HCT116 (cell line): ENCODE measurements at regions not wholly inside any gene's neighbourhood (a gene's known extent, or its start where the extent isn't known, plus 50 kb on each side); places are given as distances from the start of the nearest gene placed in this dataset.

ENCODE experiments used
- ATAC-seq: fragments of 200-7000 bp; cut with Tn5 transposase; 2 replicates; pipeline ENCODE4 v1.9.1; 2020; ENCODE audit warnings: mild to moderate bottlenecking, moderate library complexity
- BruUV-seq: library from RNA; stranded (reverse); fragments of 400-500 nt; replicated peaks from 2 replicates; lab custom pipeline; 2021; lab: Mats Ljungman, UMichigan
- CTCF ChIA-PET: fragments of 300-600 bp; sonication (Branson Sonifier 250); formaldehyde crosslinking; loops from one replicate; lab custom pipeline; 2021; ENCODE audit warnings: antibody characterized with exemption; lab: Charles Lee
- POLR2A ChIA-PET: fragments of 300-600, 350-600 bp; sonication (Branson Sonifier 250); formaldehyde crosslinking; loops from one replicate; lab custom pipeline; 2021; ENCODE audit warnings: antibody characterized with exemption; lab: Charles Lee
- RAD21 ChIA-PET, 2 experiments: fragments of 300-600 bp; sonication (Branson Sonifier 250); formaldehyde crosslinking; loops; one replicate each; lab custom pipeline; 2023; ENCODE audit warnings: low total read pairs in 2 of 2; ENCODE audit not compliant: uncharacterized antibody in 2 of 2, unreplicated experiment in 2 of 2, low non-redundant PET in 1 of 2; lab: Charles Lee
- DNase-seq: peaks from one replicate; pipeline ENCODE4 v3.0.0-alpha.2; 2010; ENCODE audit warnings: low read depth, low spot score
- H2AFZ ChIP-seq: fragments of 200-600 bp; shearing (Covaris generic), sonication (generic); 2 replicates; pipeline ENCODE4 v1.6.1; 2017; ENCODE audit warnings: low read depth, mixed run types, mixed read lengths, antibody characterized with exemption, low read length; ENCODE audit not compliant: poor library complexity, severe bottlenecking
- H3K27ac ChIP-seq: 2 replicates; pipeline ENCODE4 v1.5.1; 2012; ENCODE audit warnings: low read depth, low read length
- H3K27me3 ChIP-seq: fragments of 200-600 bp; sonication (generic); 2 replicates; pipeline ENCODE4 v1.6.1; 2016; ENCODE audit warnings: mixed run types, low read length, mixed read lengths; ENCODE audit not compliant: insufficient read depth
- H3K36me3 ChIP-seq, 2 experiments: fragments of 200-500 bp in 1 of 2; fragments of 200-600 bp in 1 of 2; sonication (Bioruptor generic) in 1 of 2; sonication (generic) in 1 of 2; 2 replicates each; pipeline versions ENCODE4 v1.5.1 to v1.6.1; 2014 to 2016; ENCODE audit warnings: low read length in 2 of 2, inconsistent platforms in 1 of 2, mixed read lengths in 1 of 2, mixed run types in 1 of 2; ENCODE audit not compliant: insufficient read depth in 2 of 2, control insufficient read depth in 1 of 2
- H3K4me1 ChIP-seq, 2 experiments: fragments of 200-600 bp in 1 of 2; sonication (generic) in 1 of 2; 2 replicates each; pipeline versions ENCODE4 v1.5.1 to v1.6.1; 2012 to 2017; ENCODE audit warnings: low read length in 2 of 2, inconsistent platforms in 1 of 2, mild to moderate bottlenecking in 1 of 2, mixed read lengths in 1 of 2, mixed run types in 1 of 2, moderate library complexity in 1 of 2; ENCODE audit not compliant: insufficient read depth in 2 of 2, control insufficient read depth in 1 of 2
- H3K4me2 ChIP-seq: fragments of 200-600 bp; sonication (generic); 2 replicates; pipeline ENCODE4 v1.6.1; 2017; ENCODE audit warnings: mixed run types, low read length, mixed read lengths
- H3K4me3 ChIP-seq, 2 experiments: fragments of 200-600 bp in 1 of 2; sonication (generic) in 1 of 2; replicated peaks in 1 of 2; 2 replicates each; pipeline ENCODE4 v1.5.1; 2011 to 2016; ENCODE audit warnings: low read length in 2 of 2, control low read depth in 1 of 2, low read depth in 1 of 2, mild to moderate bottlenecking in 1 of 2, mixed read lengths in 1 of 2, mixed run types in 1 of 2
- H3K79me2 ChIP-seq: fragments of 200-600 bp; sonication (generic); 2 replicates; pipeline ENCODE4 v1.6.1; 2017; ENCODE audit warnings: mild to moderate bottlenecking, mixed run types, low read length, moderate library complexity, mixed read lengths; ENCODE audit not compliant: insufficient read depth
- H3K9ac ChIP-seq: fragments of 200-600 bp; sonication (generic); 2 replicates; pipeline ENCODE4 v1.6.1; 2016; ENCODE audit warnings: low read length, mixed read lengths
- H3K9me2 ChIP-seq: fragments of 200-600 bp; sonication (generic), shearing (Covaris generic); 2 replicates; pipeline ENCODE4 v1.6.1; 2017; ENCODE audit warnings: mixed run types, mild to moderate bottlenecking, moderate library complexity; ENCODE audit not compliant: insufficient read depth
- H3K9me3 ChIP-seq, 2 experiments: fragments of 200-500 bp in 1 of 2; fragments of 200-600 bp in 1 of 2; sonication (Bioruptor generic) in 1 of 2; sonication (generic) in 1 of 2; 2 replicates each; pipeline ENCODE4 v1.6.1; 2014 to 2017; ENCODE audit warnings: low read length in 2 of 2, mixed read lengths in 2 of 2, inconsistent platforms in 1 of 2, low read depth in 1 of 2, mild to moderate bottlenecking in 1 of 2, mixed run types in 1 of 2, moderate library complexity in 1 of 2; ENCODE audit not compliant: control insufficient read depth in 1 of 2, insufficient read depth in 1 of 2
- H4K20me1 ChIP-seq: fragments of 200-600 bp; sonication (generic), shearing (Covaris generic); 2 replicates; pipeline ENCODE4 v1.6.1; 2017; ENCODE audit warnings: mixed run types, mild to moderate bottlenecking, moderate library complexity; ENCODE audit not compliant: insufficient read depth
- CBX3 ChIP-seq: IDR thresholded peaks from 2 replicates; pipeline ENCODE4 v1.6.1; 2012; ENCODE audit warnings: low read depth
- EGR1 ChIP-seq: IDR thresholded peaks from 2 replicates; pipeline ENCODE4 v1.6.1; 2012; ENCODE audit warnings: low read depth
- ELF1 ChIP-seq: IDR thresholded peaks from 2 replicates; pipeline ENCODE4 v1.6.1; 2012; ENCODE audit warnings: low read depth, borderline replicate concordance
- EZH2 ChIP-seq: fragments of 200-600 bp; sonication (generic); IDR thresholded peaks from 2 replicates; pipeline ENCODE4 v1.6.1; 2017; ENCODE audit warnings: antibody characterized with exemption, mixed run types
- FOSL1 ChIP-seq: IDR thresholded peaks from 2 replicates; pipeline ENCODE4 v1.6.1; 2012; ENCODE audit warnings: low read depth
- JUND ChIP-seq: IDR thresholded peaks from 2 replicates; pipeline ENCODE4 v1.6.1; 2012
- POLR2AphosphoS5 ChIP-seq: IDR thresholded peaks from 2 replicates; pipeline ENCODE4 v1.6.1; 2011; ENCODE audit warnings: mild to moderate bottlenecking, low read depth, low read length, moderate library complexity
- SIN3A ChIP-seq: IDR thresholded peaks from 2 replicates; pipeline ENCODE4 v1.6.1; 2012; ENCODE audit warnings: low read depth
- SP1 ChIP-seq: IDR thresholded peaks from 2 replicates; pipeline ENCODE4 v1.6.1; 2012; ENCODE audit warnings: low read depth
- SRF ChIP-seq: IDR thresholded peaks from 2 replicates; pipeline ENCODE4 v1.6.1; 2012; ENCODE audit warnings: low read depth
- ZFX ChIP-seq: fragments of 450-650 bp; IDR thresholded peaks from 2 replicates; pipeline ENCODE4 v1.6.1; 2017
- ZNF274 ChIP-seq: fragments of 200-500 bp; sonication (Bioruptor generic); IDR thresholded peaks from 2 replicates; pipeline ENCODE4 v1.6.1; 2014; ENCODE audit warnings: mild to moderate bottlenecking, low read depth, low read length, inconsistent platforms
- intact Hi-C: fragments of 100-400 bp; cut with micrococcal nuclease; formaldehyde crosslinking; loops from 2 replicates; pipeline ENCODE4 v1.10.0; 2022
- TF ChIP-seq, protein P1 (sequence below): IDR thresholded peaks from 2 replicates; pipeline ENCODE4 v1.6.1; 2012
- TF ChIP-seq, protein P2 (sequence below): IDR thresholded peaks from 2 replicates; pipeline ENCODE4 v1.6.1; 2012
- TF ChIP-seq, protein P3 (sequence below): IDR thresholded peaks from 2 replicates; pipeline ENCODE4 v1.6.1; 2011; ENCODE audit warnings: mild to moderate bottlenecking, low read length, moderate library complexity; ENCODE audit not compliant: insufficient replicate concordance; ENCODE audit errors: extremely low read depth
- TF ChIP-seq, protein P4 (sequence below), 3 experiments: fragments of 200-600 bp in 1 of 3; sonication (generic) in 1 of 3; IDR thresholded peaks in 2 of 3; conservative IDR thresholded peaks in 1 of 3; 2 replicates each; pipeline ENCODE4 v1.5.1; 2012 to 2017; ENCODE audit warnings: low read depth in 2 of 3, low read length in 2 of 3, antibody characterized with exemption in 1 of 3, borderline replicate concordance in 1 of 3, control low read depth in 1 of 3, mild to moderate bottlenecking in 1 of 3, mixed read lengths in 1 of 3, mixed run types in 1 of 3, moderate library complexity in 1 of 3; ENCODE audit not compliant: insufficient read depth in 1 of 3

DNA sequence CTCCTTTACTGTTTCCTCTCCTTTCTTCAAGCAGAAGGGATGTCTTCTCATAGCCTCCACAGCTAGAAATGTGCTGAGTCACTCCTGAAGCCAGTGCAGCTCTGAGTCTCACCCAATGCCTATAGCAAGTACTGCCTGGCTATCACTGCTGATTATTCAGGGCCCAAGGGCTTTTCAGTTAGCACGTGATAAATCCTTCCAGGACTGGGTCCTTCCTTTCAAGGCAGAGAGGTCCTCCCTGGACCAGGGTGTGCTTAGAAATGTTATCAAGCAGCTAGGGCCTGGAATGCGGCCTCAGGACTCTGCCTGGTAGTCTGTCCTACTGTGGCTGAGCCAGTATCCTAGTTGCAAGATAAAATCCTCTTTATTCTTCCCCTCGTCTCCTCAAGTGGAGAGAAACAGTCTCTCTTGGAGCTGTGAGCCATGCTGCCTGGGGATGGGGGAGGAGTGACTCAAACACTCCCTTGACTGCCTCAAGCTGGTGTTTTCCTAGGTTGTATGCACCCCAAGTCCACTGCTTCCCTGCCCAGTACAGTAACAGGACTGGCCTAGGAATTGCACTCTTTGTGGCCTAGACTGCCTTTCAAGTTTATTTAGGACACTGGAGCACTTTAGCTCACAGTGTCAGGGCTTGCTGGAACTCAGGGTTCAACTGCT, 198.7 kb upstream of the SERP2 start:
- no peak overlapping the region for H3K9ac ChIP-seq
- no peak overlapping the region for H3K27ac ChIP-seq
- ChIA-PET RAD21 (no interaction called here), POLR2A (no interaction called here), CTCF (no interaction called here)
- ATAC-seq (peak; percentile 55), DNase-seq (no peak)
- no peaks in the 10 kb centered on the region for H3K9me2 ChIP-seq
- no peaks in the 10 kb centered on the region for H3K79me2 ChIP-seq
- BruUV-seq: no TSS peak
- H3K4me2 ChIP-seq: no peak overlapping the region
- intact Hi-C loops: no loop called here
- H3K36me3 ChIP-seq: no peaks in the 10 kb centered on the region
- peaks cover 0 to 10% of the 10 kb centered on the region in 2 experiments; a peak in 2 of 4 replicates for H3K4me1 ChIP-seq
- TF ChIP-seq, protein P1, sequence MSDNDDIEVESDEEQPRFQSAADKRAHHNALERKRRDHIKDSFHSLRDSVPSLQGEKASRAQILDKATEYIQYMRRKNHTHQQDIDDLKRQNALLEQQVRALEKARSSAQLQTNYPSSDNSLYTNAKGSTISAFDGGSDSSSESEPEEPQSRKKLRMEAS: no peak
- TF ChIP-seq ZNF274 (no peak), POLR2AphosphoS5 (no peak), ZFX (0 out of 2 replicates have a peak, but pooled peaks have one; percentile 27)
- no peaks in the 10 kb centered on the region for H3K9me3 ChIP-seq
- no peak overlapping the region for H3K4me3 ChIP-seq
- no peaks in the 10 kb centered on the region for H3K27me3 ChIP-seq
- no peak overlapping the region for H2AFZ ChIP-seq
- H4K20me1 ChIP-seq: no peaks in the 10 kb centered on the region

DNA sequence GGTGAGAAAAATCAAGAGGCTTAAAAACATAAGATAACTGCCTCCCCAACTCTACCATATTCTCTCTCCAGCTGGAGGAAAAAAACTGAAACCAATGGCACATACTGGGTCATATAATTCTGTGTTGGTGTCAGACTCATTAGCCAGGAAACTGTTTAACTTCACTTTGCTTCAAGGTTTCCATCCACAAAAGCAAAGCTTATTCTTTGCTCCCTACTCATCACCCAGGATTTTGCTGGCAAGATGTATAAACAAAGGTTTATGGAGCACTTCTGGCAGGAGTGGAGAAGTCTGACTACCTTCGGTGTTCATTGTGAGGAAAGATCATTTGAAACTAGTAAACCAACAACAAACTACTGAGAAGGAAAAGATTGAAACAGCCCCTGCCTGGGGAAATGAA, 197.5 kb upstream of the SERP2 start:
- no peaks in the 10 kb centered on the region for H3K9me3 ChIP-seq
- no peak overlapping the region for H3K4me2 ChIP-seq
- DNase-seq: no peak
- H3K9me2 ChIP-seq: no peaks in the 10 kb centered on the region
- intact Hi-C loops: no loop called here
- H3K27me3 ChIP-seq: no peaks in the 10 kb centered on the region
- H3K27ac ChIP-seq: no peak overlapping the region
- ATAC-seq: no peak
- no peak overlapping the region for H2AFZ ChIP-seq
- CTCF ChIA-PET: no interaction called here
- no peaks in the 10 kb centered on the region for H3K36me3 ChIP-seq
- H3K79me2 ChIP-seq: no peaks in the 10 kb centered on the region
- H3K4me1 ChIP-seq: peaks cover 0 to 10% of the 10 kb centered on the region in 2 experiments; a peak in 2 of 4 replicates
- H3K9ac ChIP-seq: no peak overlapping the region
- H4K20me1 ChIP-seq: no peaks in the 10 kb centered on the region
- POLR2A ChIA-PET: no interaction called here
- TF ChIP-seq FOSL1 (no peak), CBX3 (no peak), SP1 (no peak), SRF (no peak), EZH2 (no peak), JUND (no peak), SIN3A (no peak), POLR2AphosphoS5 (no peak), ELF1 (no peak), ZFX (no peak), EGR1 (no peak)
- TF ChIP-seq, protein P2, sequence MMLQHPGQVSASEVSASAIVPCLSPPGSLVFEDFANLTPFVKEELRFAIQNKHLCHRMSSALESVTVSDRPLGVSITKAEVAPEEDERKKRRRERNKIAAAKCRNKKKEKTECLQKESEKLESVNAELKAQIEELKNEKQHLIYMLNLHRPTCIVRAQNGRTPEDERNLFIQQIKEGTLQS: no peak
- TF ChIP-seq, protein P3, sequence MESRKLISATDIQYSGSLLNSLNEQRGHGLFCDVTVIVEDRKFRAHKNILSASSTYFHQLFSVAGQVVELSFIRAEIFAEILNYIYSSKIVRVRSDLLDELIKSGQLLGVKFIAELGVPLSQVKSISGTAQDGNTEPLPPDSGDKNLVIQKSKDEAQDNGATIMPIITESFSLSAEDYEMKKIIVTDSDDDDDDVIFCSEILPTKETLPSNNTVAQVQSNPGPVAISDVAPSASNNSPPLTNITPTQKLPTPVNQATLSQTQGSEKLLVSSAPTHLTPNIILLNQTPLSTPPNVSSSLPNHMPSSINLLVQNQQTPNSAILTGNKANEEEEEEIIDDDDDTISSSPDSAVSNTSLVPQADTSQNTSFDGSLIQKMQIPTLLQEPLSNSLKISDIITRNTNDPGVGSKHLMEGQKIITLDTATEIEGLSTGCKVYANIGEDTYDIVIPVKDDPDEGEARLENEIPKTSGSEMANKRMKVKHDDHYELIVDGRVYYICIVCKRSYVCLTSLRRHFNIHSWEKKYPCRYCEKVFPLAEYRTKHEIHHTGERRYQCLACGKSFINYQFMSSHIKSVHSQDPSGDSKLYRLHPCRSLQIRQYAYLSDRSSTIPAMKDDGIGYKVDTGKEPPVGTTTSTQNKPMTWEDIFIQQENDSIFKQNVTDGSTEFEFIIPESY: no peak
- TF ChIP-seq, protein P4, sequence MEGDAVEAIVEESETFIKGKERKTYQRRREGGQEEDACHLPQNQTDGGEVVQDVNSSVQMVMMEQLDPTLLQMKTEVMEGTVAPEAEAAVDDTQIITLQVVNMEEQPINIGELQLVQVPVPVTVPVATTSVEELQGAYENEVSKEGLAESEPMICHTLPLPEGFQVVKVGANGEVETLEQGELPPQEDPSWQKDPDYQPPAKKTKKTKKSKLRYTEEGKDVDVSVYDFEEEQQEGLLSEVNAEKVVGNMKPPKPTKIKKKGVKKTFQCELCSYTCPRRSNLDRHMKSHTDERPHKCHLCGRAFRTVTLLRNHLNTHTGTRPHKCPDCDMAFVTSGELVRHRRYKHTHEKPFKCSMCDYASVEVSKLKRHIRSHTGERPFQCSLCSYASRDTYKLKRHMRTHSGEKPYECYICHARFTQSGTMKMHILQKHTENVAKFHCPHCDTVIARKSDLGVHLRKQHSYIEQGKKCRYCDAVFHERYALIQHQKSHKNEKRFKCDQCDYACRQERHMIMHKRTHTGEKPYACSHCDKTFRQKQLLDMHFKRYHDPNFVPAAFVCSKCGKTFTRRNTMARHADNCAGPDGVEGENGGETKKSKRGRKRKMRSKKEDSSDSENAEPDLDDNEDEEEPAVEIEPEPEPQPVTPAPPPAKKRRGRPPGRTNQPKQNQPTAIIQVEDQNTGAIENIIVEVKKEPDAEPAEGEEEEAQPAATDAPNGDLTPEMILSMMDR (IDR thresholded peaks at IDR 0.05 in 2 of 3, conservative IDR thresholded peaks at IDR 0.05 in 1 of 3; ENCODE audit: borderline replicate concordance in 1 of 3, insufficient read depth in 1 of 3, low read depth in 2 of 3, low read length in 2 of 3): no peak
- no peak overlapping the region for H3K4me3 ChIP-seq
- BruUV-seq: no TSS peak
- RAD21 ChIA-PET: no interaction called here
